ENCODE measurements at regions not wholly inside any gene's neighbourhood (a gene's known extent, or its start where the extent isn't known, plus 50 kb on each side); places are given as distances from the start of the nearest gene placed in this dataset.

DNA sequence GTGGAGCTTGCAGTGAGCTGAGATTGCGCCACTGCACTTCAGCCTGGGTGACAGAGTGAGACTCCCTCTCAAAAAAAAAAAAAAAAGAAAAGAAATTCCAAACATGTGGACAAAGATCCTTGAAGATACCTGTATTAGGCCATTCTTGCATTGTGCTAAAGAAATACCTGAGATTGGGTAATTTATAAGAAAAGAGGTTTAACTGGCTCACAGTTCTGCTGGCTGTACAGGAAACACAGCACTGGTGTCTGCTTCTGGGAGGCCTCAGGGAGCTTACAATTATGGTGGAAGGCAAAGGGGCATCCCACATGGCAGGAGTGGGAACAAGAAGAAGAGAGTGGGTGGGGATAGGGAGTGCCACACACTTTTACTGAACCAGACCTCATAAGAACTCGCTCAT lies 140.1 kb downstream of the SS18 start:
- no peak for DNase-seq (ENCODE audit: low read depth in 1 of 2, low spot score in 1 of 2)
- no peak for FAIRE-seq
- TF ChIP-seq HEYL (CRISPR knock-in tag; IDR thresholded peaks at IDR 0.05) (no peak), CBX2 (IDR thresholded peaks at IDR 0.05; ENCODE audit: borderline replicate concordance, low read depth) (no peak), ZC3H11A (IDR thresholded peaks at IDR 0.05) (no peak), POLR2AphosphoS2 (conservative IDR thresholded peaks at IDR 0.05; ENCODE audit: low read length) (no peak), NR3C1 (IDR thresholded peaks at IDR 0.05) (no peak), RAD21 (conservative IDR thresholded peaks at IDR 0.05 in 1 of 2, IDR thresholded peaks at IDR 0.05 in 1 of 2) (no peak), FOSB (CRISPR knock-in tag; IDR thresholded peaks at IDR 0.05) (no peak), JUNB (IDR thresholded peaks at IDR 0.05) (no peak), ZFP36 (IDR thresholded peaks at IDR 0.05; ENCODE audit: borderline replicate concordance, partially characterized antibody) (no peak), CHD2 (IDR thresholded peaks at IDR 0.05; ENCODE audit: low read length, partially characterized antibody) (no peak), EP300 (IDR thresholded peaks at IDR 0.05) (no peak), MYC (IDR thresholded peaks at IDR 0.05; ENCODE audit: borderline replicate concordance, low read length) (no peak), CEBPB (IDR thresholded peaks at IDR 0.05) (no peak), CBX8 (IDR thresholded peaks at IDR 0.05) (no peak), SMC3 (IDR thresholded peaks at IDR 0.05) (no peak), RFX5 (IDR thresholded peaks at IDR 0.05) (no peak)
- TF ChIP-seq, protein P1, sequence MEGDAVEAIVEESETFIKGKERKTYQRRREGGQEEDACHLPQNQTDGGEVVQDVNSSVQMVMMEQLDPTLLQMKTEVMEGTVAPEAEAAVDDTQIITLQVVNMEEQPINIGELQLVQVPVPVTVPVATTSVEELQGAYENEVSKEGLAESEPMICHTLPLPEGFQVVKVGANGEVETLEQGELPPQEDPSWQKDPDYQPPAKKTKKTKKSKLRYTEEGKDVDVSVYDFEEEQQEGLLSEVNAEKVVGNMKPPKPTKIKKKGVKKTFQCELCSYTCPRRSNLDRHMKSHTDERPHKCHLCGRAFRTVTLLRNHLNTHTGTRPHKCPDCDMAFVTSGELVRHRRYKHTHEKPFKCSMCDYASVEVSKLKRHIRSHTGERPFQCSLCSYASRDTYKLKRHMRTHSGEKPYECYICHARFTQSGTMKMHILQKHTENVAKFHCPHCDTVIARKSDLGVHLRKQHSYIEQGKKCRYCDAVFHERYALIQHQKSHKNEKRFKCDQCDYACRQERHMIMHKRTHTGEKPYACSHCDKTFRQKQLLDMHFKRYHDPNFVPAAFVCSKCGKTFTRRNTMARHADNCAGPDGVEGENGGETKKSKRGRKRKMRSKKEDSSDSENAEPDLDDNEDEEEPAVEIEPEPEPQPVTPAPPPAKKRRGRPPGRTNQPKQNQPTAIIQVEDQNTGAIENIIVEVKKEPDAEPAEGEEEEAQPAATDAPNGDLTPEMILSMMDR (IDR thresholded peaks at IDR 0.05), result no peak
- TF ChIP-seq, protein P2, sequence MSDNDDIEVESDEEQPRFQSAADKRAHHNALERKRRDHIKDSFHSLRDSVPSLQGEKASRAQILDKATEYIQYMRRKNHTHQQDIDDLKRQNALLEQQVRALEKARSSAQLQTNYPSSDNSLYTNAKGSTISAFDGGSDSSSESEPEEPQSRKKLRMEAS (IDR thresholded peaks at IDR 0.05), result no peak
- TF ChIP-seq, protein P3, sequence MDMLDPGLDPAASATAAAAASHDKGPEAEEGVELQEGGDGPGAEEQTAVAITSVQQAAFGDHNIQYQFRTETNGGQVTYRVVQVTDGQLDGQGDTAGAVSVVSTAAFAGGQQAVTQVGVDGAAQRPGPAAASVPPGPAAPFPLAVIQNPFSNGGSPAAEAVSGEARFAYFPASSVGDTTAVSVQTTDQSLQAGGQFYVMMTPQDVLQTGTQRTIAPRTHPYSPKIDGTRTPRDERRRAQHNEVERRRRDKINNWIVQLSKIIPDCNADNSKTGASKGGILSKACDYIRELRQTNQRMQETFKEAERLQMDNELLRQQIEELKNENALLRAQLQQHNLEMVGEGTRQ (IDR thresholded peaks at IDR 0.05), result no peak
- H3K9me3 ChIP-seq, result no peaks in the 10 kb centered on the region
- POLR2A ChIA-PET, result no interaction called here
- CTCF ChIA-PET, result no interaction called here
- no peak overlapping the region for H3K4me2 ChIP-seq
- ATAC-seq, result no peak
- H3K4me1 ChIP-seq, result no peaks in the 10 kb centered on the region
- WGBS (ENCODE audit: missing lambda C conversion rate), result 42% methylated on average over 2 of the region's 2 CpGs
- H3K27ac ChIP-seq, result no peak overlapping the region
- H3K4me3 ChIP-seq, result no peak overlapping the region

DNA sequence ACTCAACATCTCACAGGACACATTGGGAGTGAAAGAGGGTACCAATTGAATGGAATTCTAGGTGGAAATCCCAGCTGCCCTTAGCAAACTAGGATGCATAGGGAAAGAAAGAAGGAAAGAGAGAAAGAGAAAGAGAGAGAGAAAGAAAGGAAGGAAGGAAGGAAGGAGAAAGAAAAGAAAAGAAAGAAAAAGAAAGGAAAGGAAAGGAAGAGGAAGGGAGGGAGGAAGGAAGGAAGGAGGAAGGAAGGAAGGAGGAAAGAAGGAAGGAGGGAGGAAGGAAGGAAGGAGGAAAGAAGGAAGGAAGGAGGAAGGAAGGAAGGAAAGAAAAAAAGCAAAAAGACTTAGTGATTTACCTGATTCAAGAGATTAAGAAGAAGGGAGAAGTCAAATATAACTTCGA lies 143.9 kb downstream of the SS18 start:
- FAIRE-seq (no peak), DNase-seq (ENCODE audit: low read depth in 1 of 2, low spot score in 1 of 2) (no peak), ATAC-seq (no peak)
- Histone ChIP-seq H3K4me2 (no peak overlapping the region), H3K4me3 (no peak overlapping the region), H3K9me3 (no peaks in the 10 kb centered on the region), H3K4me1 (no peaks in the 10 kb centered on the region), H3K27ac (no peak overlapping the region)
- WGBS (ENCODE audit: missing lambda C conversion rate), result 0% methylated on average over 1 of the region's 1 CpG
- TF ChIP-seq TP53 (CRISPR knock-in tag; IDR thresholded peaks at IDR 0.05), result no peak
- TF ChIP-seq, protein P4, sequence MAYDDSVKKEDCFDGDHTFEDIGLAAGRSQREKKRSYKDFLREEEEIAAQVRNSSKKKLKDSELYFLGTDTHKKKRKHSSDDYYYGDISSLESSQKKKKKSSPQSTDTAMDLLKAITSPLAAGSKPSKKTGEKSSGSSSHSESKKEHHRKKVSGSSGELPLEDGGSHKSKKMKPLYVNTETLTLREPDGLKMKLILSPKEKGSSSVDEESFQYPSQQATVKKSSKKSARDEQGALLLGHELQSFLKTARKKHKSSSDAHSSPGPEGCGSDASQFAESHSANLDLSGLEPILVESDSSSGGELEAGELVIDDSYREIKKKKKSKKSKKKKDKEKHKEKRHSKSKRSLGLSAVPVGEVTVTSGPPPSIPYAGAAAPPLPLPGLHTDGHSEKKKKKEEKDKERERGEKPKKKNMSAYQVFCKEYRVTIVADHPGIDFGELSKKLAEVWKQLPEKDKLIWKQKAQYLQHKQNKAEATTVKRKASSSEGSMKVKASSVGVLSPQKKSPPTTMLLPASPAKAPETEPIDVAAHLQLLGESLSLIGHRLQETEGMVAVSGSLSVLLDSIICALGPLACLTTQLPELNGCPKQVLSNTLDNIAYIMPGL (CRISPR knock-in tag; IDR thresholded peaks at IDR 0.05; ENCODE audit: borderline replicate concordance), result no peak
- TF ChIP-seq RNF2 (IDR thresholded peaks at IDR 0.05; ENCODE audit: borderline replicate concordance, low read depth), result no peak
- no peak for TF ChIP-seq ZC3H11A (IDR thresholded peaks at IDR 0.05)
- no peak for TF ChIP-seq EP300 (IDR thresholded peaks at IDR 0.05)
- no peak for TF ChIP-seq MAFK (IDR thresholded peaks at IDR 0.05; ENCODE audit: partially characterized antibody)
- TF ChIP-seq, protein P5, sequence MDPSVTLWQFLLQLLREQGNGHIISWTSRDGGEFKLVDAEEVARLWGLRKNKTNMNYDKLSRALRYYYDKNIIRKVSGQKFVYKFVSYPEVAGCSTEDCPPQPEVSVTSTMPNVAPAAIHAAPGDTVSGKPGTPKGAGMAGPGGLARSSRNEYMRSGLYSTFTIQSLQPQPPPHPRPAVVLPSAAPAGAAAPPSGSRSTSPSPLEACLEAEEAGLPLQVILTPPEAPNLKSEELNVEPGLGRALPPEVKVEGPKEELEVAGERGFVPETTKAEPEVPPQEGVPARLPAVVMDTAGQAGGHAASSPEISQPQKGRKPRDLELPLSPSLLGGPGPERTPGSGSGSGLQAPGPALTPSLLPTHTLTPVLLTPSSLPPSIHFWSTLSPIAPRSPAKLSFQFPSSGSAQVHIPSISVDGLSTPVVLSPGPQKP (IDR thresholded peaks at IDR 0.05; ENCODE audit: low read depth, low read length), result no peak
- TF ChIP-seq NR3C1 (IDR thresholded peaks at IDR 0.05), result no peak
- CTCF ChIA-PET, result no interaction called here
- POLR2A ChIA-PET, result no interaction called here

Data from A549 (cell line).